Superior temporal gyrus (tissue), 1 donor: ENCODE measurements at regions not wholly inside any gene's neighbourhood (a gene's known extent, or its start where the extent isn't known, plus 50 kb on each side); places are given as distances from the start of the nearest gene placed in this dataset.

Experiments used
- DNase-seq: peaks from one replicate; pipeline ENCODE4 v3.0.0-alpha.2; 2016; ENCODE audit errors: extremely low spot score

GRCh38 chr2:189367343-189367742 lies 73.9 kb upstream of the WDR75 start:
- no peak for DNase-seq

- no peak for DNase-seq
These were observed 71.7 kb upstream of the WDR75 start for GRCh38 chr2:189369566-189369965.

GRCh38 chr2:189370719-189371118 lies 70.6 kb upstream of the WDR75 start:
- no peak for DNase-seq

GRCh38 chr2:189372688-189373257 lies 68.5 kb upstream of the WDR75 start:
- DNase-seq, result no peak

- DNase-seq, result no peak
These were observed 66.8 kb upstream of the WDR75 start for GRCh38 chr2:189374481-189374880.

- no peak for DNase-seq
These were observed 65.4 kb upstream of the WDR75 start for GRCh38 chr2:189375842-189376241.

GRCh38 chr2:189379287-189379630 lies 62.0 kb upstream of the WDR75 start:
- no peak for DNase-seq

GRCh38 chr2:189379731-189380261 lies 61.5 kb upstream of the WDR75 start:
- no peak for DNase-seq

- no peak for DNase-seq
These were observed 58.6 kb upstream of the WDR75 start for GRCh38 chr2:189382668-189383067.

GRCh38 chr2:189386741-189387140 lies 54.5 kb upstream of the WDR75 start:
- no peak for DNase-seq

GRCh38 chr2:189391201-189391600 lies 50.1 kb upstream of the WDR75 start:
- no peak for DNase-seq
